VCaP (cell line): ENCODE measurements at regions not wholly inside any gene's neighbourhood (a gene's known extent, or its start where the extent isn't known, plus 50 kb on each side); places are given as distances from the start of the nearest gene placed in this dataset.
A peak's percentile ranks its signal among the peaks of the same experiment; 100 is the strongest.

Experiments used
- H3K27ac ChIP-seq: fragments of 450-650 bp; 2 replicates; pipeline ENCODE4 v1.5.1; 2017
- CTCF ChIP-seq: fragments of 450-650 bp; conservative IDR thresholded peaks from 2 replicates; pipeline ENCODE4 v1.5.1; 2017; ENCODE audit warnings: mild to moderate bottlenecking, moderate library complexity

DNA sequence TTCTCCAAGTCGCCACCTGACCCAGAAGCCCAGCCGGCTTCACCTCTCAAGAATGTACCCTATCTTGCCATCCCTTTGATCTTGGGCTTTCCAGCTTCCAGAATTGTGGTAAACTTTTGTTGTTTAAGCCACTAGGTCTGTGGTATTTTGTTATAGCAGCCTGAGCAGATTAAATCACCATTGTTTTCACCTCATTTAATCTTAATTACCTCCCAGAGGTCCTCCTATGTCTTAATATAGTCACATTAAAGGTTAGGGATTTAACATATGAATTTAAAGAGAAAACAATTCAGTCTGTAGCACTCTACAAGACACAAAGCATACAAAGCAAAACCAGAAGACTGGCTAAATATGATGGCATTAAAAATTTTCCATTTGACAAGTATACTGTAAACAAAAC, 123.4 kb upstream of the CADM2 start:
- H3K27ac ChIP-seq = no peak overlapping the region
- TF ChIP-seq CTCF = no peak

- TF ChIP-seq CTCF = no peak
- no peak overlapping the region for H3K27ac ChIP-seq
Measured at GRCh38 chr3:84836961-84837360, 121.8 kb upstream of the CADM2 start.

GRCh38 chr3:84877092-84877491, 81.7 kb upstream of the CADM2 start:
- H3K27ac ChIP-seq = no peak overlapping the region
- no peak for TF ChIP-seq CTCF

- H3K27ac ChIP-seq = no peak overlapping the region
- no peak for TF ChIP-seq CTCF
Measured at GRCh38 chr3:84881288-84881687, 77.5 kb upstream of the CADM2 start.

DNA sequence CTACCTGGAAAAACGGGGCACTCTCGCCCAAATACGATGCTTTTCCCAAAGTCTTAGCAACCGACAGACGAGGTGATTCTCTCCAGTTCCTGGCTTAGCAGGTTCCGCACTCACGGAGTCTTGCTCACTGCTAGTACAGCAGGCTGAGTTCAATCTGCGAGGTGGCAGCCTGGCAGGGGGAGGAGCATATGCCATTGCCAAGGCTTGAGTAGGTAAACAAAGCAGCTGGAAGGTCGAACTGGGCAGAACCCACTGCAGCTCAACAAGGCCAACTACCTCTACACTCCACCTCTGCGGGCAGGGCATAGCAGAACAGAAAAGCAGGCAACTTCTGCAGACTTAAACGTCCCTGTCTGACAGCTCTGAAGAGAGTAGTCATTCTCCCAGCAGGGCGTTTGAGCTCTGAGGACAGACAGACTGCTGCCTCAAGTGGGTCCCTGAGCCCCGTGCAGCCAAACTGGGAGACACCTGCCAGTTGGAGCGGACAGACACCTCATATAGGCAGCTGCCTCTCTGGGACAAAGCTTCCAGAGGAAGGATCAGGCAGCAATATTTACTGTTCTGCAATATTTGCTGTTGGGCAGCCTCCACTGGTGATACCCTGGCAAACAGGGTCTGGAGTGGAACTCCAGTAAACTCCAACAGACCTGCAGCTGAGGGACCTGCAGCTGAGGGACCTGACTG, 73.4 kb upstream of the CADM2 start:
- no peak; the same call in 1 of the 2 replicates for TF ChIP-seq CTCF
- H3K27ac ChIP-seq = peak overlapping the region; percentile 66

DNA sequence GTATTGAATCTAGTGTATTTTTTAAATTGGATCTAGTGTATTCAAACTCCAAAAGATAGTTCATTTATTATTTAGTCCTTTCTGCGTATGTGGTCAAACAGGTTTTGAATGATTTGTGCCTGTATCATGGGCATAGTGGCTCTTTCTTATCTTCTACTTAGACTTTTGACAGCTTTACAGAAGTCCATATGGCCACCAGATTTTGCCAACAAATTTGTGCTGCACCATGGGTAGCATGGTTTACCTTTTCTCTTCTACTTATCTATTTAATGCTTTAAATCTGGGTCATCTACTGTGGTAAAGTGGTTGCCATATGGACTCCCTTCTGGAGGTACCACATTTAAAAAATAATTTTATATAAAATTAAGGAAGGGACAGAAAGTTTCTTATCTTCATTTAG, 66.9 kb upstream of the CADM2 start:
- H3K27ac ChIP-seq = no peak overlapping the region
- no peak for TF ChIP-seq CTCF

DNA sequence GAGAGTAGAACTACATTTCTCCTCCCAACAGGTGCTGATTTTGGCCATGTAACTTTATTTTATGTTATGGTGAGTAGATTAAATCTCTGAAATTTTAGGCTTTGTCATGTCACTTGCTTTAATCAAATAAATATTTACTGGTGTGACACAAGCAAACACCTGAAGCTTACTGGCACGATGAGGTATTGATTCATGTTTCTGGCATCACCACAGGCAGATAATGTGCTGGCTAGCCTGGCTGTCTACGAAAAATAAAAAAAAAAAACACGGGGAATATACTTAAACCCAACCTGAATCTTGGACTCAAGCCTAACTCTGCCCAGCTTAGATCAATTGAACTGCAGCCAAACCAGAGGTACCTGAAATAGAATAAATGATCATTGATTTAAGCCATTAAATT, 65.6 kb upstream of the CADM2 start:
- no peak for TF ChIP-seq CTCF
- no peak overlapping the region for H3K27ac ChIP-seq
